ENCODE measurements at regions not wholly inside any gene's neighbourhood (a gene's known extent, or its start where the extent isn't known, plus 50 kb on each side); places are given as distances from the start of the nearest gene placed in this dataset.

DNA sequence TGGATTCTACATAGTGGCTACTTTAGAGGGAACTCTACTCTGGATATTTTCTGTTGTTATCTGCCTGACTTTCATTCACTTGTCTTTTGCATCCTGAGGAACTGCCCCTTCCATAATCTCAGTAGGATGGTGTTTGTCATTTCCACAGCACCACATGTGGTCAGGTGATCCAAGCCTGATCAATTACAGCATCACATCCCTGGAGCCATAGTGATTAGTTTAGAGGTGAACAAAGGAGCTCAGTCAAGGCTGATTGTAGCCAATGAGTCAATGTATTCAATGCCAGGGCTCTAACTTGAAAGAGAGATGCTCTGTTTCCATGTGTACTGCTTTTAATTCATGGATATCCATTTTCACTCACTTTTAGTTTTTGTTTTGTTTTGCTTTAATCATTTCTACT, 478.7 kb upstream of the ADAMTS9 start:
- Histone ChIP-seq H2AFZ (ENCODE audit: low read depth) (no peak overlapping the region), H3K9me2 (no peaks in the 10 kb centered on the region), H3K4me2 (no peak overlapping the region), H3K9me3 (no peaks in the 10 kb centered on the region), H3K79me2 (ENCODE audit: insufficient read depth) (no peaks in the 10 kb centered on the region), H3K4me1 (ENCODE audit: control insufficient read depth in 1 of 2, insufficient read depth in 2 of 2, low read depth in 1 of 2, low read length in 1 of 2) (peaks cover 0 to 8% of the 10 kb centered on the region in 2 experiments; a peak in 2 of 4 replicates), H3K27ac (ENCODE audit: low read depth in 2 of 2, low read length in 1 of 2) (no peak overlapping the region; a peak in 1 of 4 replicates), H3K36me3 (replicated peaks in 1 of 2; ENCODE audit: control insufficient read depth in 1 of 2, insufficient read depth in 2 of 2, low read length in 1 of 2) (no peaks in the 10 kb centered on the region), H3K27me3 (ENCODE audit: insufficient read depth) (no peaks in the 10 kb centered on the region), H3F3A (replicated peaks; ENCODE audit: insufficient read depth) (no peaks in the 10 kb centered on the region), H3K9ac (no peak overlapping the region), H4K20me1 (ENCODE audit: insufficient read depth) (no peaks in the 10 kb centered on the region), H3K4me3 (ENCODE audit: low read depth in 2 of 2, low read length in 1 of 2) (no peak overlapping the region)
- DNase-seq: no peak
- no peak for TF ChIP-seq FOSL2 (IDR thresholded peaks at IDR 0.05; ENCODE audit: borderline replicate concordance, low read depth)
- TF ChIP-seq EZH2phosphoT487 (IDR thresholded peaks at IDR 0.05; ENCODE audit: borderline replicate concordance, low read depth): no peak
- no peak for TF ChIP-seq MXI1 (IDR thresholded peaks at IDR 0.05; ENCODE audit: low read depth, low read length)
- TF ChIP-seq, protein P1, sequence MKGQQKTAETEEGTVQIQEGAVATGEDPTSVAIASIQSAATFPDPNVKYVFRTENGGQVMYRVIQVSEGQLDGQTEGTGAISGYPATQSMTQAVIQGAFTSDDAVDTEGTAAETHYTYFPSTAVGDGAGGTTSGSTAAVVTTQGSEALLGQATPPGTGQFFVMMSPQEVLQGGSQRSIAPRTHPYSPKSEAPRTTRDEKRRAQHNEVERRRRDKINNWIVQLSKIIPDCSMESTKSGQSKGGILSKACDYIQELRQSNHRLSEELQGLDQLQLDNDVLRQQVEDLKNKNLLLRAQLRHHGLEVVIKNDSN (IDR thresholded peaks at IDR 0.05; ENCODE audit: borderline replicate concordance, low read depth): no peak
- TF ChIP-seq, protein P2, sequence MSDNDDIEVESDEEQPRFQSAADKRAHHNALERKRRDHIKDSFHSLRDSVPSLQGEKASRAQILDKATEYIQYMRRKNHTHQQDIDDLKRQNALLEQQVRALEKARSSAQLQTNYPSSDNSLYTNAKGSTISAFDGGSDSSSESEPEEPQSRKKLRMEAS (IDR thresholded peaks at IDR 0.05; ENCODE audit: low read depth): no peak
- ChIA-PET POLR2A (no interaction called here), CTCF (interaction anchor here (0.7 to 1.0 kb wide), 2 partner anchors 11 to 284 kb away, joined by 3 read pairs; no protein-coding TSS in a partner anchor)

DNA sequence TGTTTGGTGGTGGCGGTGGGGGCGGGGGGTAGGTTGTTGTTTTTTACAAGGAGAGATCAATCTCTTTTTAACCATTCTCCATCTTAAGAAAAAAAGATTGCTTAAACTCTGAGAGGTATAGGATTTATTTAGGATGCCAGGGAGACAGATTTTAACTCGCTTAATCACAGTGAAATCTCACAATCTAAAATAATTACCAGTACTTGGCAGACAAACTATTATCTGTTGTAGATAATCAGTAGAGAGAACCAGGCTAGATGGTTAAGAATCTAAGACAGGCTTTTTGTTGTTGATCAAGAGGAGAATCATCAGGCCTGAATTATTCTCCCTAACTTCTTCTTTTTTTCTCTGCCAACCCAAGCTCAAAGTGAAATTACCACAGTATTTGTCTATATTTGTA, 470.2 kb upstream of the ADAMTS9 start:
- Histone ChIP-seq H4K20me1 (ENCODE audit: insufficient read depth) (no peaks in the 10 kb centered on the region), H3K27me3 (ENCODE audit: insufficient read depth) (no peaks in the 10 kb centered on the region), H3K79me2 (ENCODE audit: insufficient read depth) (no peaks in the 10 kb centered on the region), H3F3A (replicated peaks; ENCODE audit: insufficient read depth) (no peaks in the 10 kb centered on the region), H2AFZ (ENCODE audit: low read depth) (no peak overlapping the region), H3K9me2 (no peaks in the 10 kb centered on the region), H3K4me1 (ENCODE audit: control insufficient read depth in 1 of 2, insufficient read depth in 2 of 2, low read depth in 1 of 2, low read length in 1 of 2) (peaks cover 0 to 11% of the 10 kb centered on the region in 2 experiments; a peak in 2 of 4 replicates), H3K4me2 (no peak overlapping the region), H3K9me3 (no peaks in the 10 kb centered on the region), H3K4me3 (ENCODE audit: low read depth in 2 of 2, low read length in 1 of 2) (no peak overlapping the region), H3K36me3 (replicated peaks in 1 of 2; ENCODE audit: control insufficient read depth in 1 of 2, insufficient read depth in 2 of 2, low read length in 1 of 2) (no peaks in the 10 kb centered on the region), H3K9ac (no peak overlapping the region), H3K27ac (ENCODE audit: low read depth in 2 of 2, low read length in 1 of 2) (peak overlapping the region in 1 of 2 experiments; percentile 76; a peak in 2 of 4 replicates)
- no peak for DNase-seq
- WGBS (ENCODE audit: low lambda C conversion rate): 50% methylated on average over 3 of the region's 3 CpGs
- POLR2A ChIA-PET: interaction anchor here (1.3 kb wide), 1 partner anchor 470 kb away, joined by 4 read pairs; the partner anchor contains the start of gene ADAMTS9
- CTCF ChIA-PET: interaction anchor here (1.0 kb wide), 1 partner anchor 255 kb away, joined by 4 read pairs; no protein-coding TSS in a partner anchor
- TF ChIP-seq FOXM1 (IDR thresholded peaks at IDR 0.05; ENCODE audit: low read depth) (no peak), GABPA (IDR thresholded peaks at IDR 0.05; ENCODE audit: low read depth) (no peak), YY1 (IDR thresholded peaks at IDR 0.05; ENCODE audit: low read depth) (no peak), ELF1 (IDR thresholded peaks at IDR 0.05) (no peak), POLR2AphosphoS5 (IDR thresholded peaks at IDR 0.05; ENCODE audit: low read depth, low read length) (no peak), RCOR1 (IDR thresholded peaks at IDR 0.05; ENCODE audit: low read length) (peak; percentile 9; the same call in 1 of the 2 replicates), CHD2 (IDR thresholded peaks at IDR 0.05; ENCODE audit: low read length, partially characterized antibody) (peak; percentile 60)
- TF ChIP-seq, protein P3, sequence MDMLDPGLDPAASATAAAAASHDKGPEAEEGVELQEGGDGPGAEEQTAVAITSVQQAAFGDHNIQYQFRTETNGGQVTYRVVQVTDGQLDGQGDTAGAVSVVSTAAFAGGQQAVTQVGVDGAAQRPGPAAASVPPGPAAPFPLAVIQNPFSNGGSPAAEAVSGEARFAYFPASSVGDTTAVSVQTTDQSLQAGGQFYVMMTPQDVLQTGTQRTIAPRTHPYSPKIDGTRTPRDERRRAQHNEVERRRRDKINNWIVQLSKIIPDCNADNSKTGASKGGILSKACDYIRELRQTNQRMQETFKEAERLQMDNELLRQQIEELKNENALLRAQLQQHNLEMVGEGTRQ (IDR thresholded peaks at IDR 0.05; ENCODE audit: borderline replicate concordance, low read depth, low read length): no peak
- TF ChIP-seq, protein P4, sequence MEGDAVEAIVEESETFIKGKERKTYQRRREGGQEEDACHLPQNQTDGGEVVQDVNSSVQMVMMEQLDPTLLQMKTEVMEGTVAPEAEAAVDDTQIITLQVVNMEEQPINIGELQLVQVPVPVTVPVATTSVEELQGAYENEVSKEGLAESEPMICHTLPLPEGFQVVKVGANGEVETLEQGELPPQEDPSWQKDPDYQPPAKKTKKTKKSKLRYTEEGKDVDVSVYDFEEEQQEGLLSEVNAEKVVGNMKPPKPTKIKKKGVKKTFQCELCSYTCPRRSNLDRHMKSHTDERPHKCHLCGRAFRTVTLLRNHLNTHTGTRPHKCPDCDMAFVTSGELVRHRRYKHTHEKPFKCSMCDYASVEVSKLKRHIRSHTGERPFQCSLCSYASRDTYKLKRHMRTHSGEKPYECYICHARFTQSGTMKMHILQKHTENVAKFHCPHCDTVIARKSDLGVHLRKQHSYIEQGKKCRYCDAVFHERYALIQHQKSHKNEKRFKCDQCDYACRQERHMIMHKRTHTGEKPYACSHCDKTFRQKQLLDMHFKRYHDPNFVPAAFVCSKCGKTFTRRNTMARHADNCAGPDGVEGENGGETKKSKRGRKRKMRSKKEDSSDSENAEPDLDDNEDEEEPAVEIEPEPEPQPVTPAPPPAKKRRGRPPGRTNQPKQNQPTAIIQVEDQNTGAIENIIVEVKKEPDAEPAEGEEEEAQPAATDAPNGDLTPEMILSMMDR (IDR thresholded peaks at IDR 0.05): no peak
- TF ChIP-seq, protein P5, sequence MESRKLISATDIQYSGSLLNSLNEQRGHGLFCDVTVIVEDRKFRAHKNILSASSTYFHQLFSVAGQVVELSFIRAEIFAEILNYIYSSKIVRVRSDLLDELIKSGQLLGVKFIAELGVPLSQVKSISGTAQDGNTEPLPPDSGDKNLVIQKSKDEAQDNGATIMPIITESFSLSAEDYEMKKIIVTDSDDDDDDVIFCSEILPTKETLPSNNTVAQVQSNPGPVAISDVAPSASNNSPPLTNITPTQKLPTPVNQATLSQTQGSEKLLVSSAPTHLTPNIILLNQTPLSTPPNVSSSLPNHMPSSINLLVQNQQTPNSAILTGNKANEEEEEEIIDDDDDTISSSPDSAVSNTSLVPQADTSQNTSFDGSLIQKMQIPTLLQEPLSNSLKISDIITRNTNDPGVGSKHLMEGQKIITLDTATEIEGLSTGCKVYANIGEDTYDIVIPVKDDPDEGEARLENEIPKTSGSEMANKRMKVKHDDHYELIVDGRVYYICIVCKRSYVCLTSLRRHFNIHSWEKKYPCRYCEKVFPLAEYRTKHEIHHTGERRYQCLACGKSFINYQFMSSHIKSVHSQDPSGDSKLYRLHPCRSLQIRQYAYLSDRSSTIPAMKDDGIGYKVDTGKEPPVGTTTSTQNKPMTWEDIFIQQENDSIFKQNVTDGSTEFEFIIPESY (IDR thresholded peaks at IDR 0.05; ENCODE audit: borderline replicate concordance, low read depth): no peak
- TF ChIP-seq, protein P6, sequence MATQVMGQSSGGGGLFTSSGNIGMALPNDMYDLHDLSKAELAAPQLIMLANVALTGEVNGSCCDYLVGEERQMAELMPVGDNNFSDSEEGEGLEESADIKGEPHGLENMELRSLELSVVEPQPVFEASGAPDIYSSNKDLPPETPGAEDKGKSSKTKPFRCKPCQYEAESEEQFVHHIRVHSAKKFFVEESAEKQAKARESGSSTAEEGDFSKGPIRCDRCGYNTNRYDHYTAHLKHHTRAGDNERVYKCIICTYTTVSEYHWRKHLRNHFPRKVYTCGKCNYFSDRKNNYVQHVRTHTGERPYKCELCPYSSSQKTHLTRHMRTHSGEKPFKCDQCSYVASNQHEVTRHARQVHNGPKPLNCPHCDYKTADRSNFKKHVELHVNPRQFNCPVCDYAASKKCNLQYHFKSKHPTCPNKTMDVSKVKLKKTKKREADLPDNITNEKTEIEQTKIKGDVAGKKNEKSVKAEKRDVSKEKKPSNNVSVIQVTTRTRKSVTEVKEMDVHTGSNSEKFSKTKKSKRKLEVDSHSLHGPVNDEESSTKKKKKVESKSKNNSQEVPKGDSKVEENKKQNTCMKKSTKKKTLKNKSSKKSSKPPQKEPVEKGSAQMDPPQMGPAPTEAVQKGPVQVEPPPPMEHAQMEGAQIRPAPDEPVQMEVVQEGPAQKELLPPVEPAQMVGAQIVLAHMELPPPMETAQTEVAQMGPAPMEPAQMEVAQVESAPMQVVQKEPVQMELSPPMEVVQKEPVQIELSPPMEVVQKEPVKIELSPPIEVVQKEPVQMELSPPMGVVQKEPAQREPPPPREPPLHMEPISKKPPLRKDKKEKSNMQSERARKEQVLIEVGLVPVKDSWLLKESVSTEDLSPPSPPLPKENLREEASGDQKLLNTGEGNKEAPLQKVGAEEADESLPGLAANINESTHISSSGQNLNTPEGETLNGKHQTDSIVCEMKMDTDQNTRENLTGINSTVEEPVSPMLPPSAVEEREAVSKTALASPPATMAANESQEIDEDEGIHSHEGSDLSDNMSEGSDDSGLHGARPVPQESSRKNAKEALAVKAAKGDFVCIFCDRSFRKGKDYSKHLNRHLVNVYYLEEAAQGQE (IDR thresholded peaks at IDR 0.05; ENCODE audit: low read depth, low read length): no peak
- TF ChIP-seq, protein P7, sequence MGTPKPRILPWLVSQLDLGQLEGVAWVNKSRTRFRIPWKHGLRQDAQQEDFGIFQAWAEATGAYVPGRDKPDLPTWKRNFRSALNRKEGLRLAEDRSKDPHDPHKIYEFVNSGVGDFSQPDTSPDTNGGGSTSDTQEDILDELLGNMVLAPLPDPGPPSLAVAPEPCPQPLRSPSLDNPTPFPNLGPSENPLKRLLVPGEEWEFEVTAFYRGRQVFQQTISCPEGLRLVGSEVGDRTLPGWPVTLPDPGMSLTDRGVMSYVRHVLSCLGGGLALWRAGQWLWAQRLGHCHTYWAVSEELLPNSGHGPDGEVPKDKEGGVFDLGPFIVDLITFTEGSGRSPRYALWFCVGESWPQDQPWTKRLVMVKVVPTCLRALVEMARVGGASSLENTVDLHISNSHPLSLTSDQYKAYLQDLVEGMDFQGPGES (IDR thresholded peaks at IDR 0.05; ENCODE audit: low read depth, low read length): no peak
